Mesodermal cell (in vitro differentiated cells): ENCODE measurements at regions not wholly inside any gene's neighbourhood (a gene's known extent, or its start where the extent isn't known, plus 50 kb on each side); places are given as distances from the start of the nearest gene placed in this dataset.
"Not testable (repeated sequence)": the region's sequence is repeated elsewhere in the genome, so short reads cannot be mapped to it uniquely, and the experiment has no call there.

Experiments
- H3K27ac ChIP-seq: 2 replicates; pipeline ENCODE4 v1.7.0; 2013; ENCODE audit warnings: mild to moderate bottlenecking, low read depth, low read length, moderate library complexity; ENCODE audit not compliant: severe bottlenecking
- H3K36me3 ChIP-seq: 2 replicates; pipeline ENCODE4 v1.7.1; 2013; ENCODE audit warnings: mild to moderate bottlenecking, low read length, moderate library complexity; ENCODE audit not compliant: control insufficient read depth, insufficient read depth
- H3K4me1 ChIP-seq: one replicate; pipeline ENCODE4 v1.7.1; 2013; ENCODE audit warnings: mild to moderate bottlenecking, low read length; ENCODE audit not compliant: insufficient read depth, control insufficient read depth, poor library complexity, severe bottlenecking
- H3K4me3 ChIP-seq: 2 replicates; pipeline ENCODE4 v1.7.0; 2013; ENCODE audit warnings: low read length, control low read depth, mild to moderate bottlenecking; ENCODE audit not compliant: insufficient read depth, poor library complexity, severe bottlenecking; ENCODE audit errors: extremely low read depth
- H3K9me3 ChIP-seq: 2 replicates; pipeline ENCODE4 v1.7.1; 2013; ENCODE audit warnings: mild to moderate bottlenecking, low read length, moderate library complexity; ENCODE audit not compliant: control insufficient read depth
- WGBS, 2 experiments: methylation state at CpG; one replicate each; pipeline ENCODE4 v1.1.5; 2013; ENCODE audit warnings: missing lambda C conversion rate in 2 of 2; ENCODE audit not compliant: insufficient coverage in 2 of 2; 5-methylcytosine and 5-hydroxymethylcytosine counted together

GRCh38 chr9:94387338-94388010 is 59.0 kb upstream of the NUTM2F start:
- H3K36me3 ChIP-seq, H3K4me3 ChIP-seq, H3K4me1 ChIP-seq, H3K27ac ChIP-seq, H3K9me3 ChIP-seq: not testable (repeated sequence)
- WGBS, 2 experiments: no CpG with 5 or more reads among the region's 5 CpGs

DNA sequence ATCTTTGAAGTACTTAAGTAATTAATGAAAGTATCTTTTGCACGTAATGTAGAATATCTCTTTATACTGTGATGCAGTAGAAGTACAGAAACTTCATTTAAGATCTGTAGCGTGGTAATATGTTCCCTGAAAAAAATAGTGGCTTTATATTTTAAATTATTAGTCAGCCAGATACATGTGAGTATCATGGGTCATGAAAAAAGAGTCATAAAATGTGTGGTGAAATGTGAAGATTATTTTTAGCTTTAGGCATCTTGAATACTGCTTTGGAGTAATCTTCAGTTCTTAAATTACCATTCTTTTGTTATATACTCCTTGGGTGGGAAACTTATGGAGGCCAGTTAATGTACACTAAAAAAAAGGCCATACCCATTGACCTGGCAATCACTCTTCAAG is 59.6 kb upstream of the NUTM2F start:
- not testable (repeated sequence) for H3K27ac ChIP-seq, H3K4me3 ChIP-seq, H3K9me3 ChIP-seq, H3K36me3 ChIP-seq, H3K4me1 ChIP-seq
- WGBS, 2 experiments: 80% methylated on average over 1 of the region's 2 CpGs; no CpG with 5 or more reads in 1 of the 2 experiments

DNA sequence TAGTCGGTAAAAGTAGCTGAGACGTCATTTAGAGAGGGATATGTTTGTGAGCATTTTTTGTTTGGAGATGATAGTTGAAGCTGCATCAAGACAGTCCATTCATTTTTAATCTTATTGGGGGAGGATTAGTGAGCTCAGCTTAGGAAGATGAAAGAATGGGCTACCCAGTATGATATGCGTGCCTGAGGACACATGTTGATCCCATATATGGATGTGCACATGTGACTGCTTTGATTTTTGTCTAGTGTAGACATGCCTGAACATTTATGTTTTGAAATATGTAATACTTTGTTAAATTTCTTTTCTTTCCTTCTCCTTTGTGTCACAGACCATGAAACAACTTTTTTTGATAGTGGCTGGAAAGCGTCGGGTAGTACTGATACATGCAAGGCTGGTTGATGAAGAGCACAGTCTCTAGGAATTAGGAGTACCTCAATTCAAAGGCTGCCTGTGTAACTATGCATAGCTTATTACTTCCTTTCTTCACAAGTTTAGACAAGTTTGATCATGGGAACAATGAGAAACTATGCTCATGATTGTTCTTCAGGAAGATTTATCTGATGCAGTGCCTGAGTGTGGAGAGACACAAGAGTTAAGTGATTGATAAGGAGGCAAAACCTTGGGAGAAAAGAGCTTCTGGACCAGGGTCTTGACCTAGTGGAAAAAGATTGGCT is 62.1 kb upstream of the NUTM2F start:
- H3K36me3 ChIP-seq, H3K4me3 ChIP-seq: not testable (repeated sequence)

DNA sequence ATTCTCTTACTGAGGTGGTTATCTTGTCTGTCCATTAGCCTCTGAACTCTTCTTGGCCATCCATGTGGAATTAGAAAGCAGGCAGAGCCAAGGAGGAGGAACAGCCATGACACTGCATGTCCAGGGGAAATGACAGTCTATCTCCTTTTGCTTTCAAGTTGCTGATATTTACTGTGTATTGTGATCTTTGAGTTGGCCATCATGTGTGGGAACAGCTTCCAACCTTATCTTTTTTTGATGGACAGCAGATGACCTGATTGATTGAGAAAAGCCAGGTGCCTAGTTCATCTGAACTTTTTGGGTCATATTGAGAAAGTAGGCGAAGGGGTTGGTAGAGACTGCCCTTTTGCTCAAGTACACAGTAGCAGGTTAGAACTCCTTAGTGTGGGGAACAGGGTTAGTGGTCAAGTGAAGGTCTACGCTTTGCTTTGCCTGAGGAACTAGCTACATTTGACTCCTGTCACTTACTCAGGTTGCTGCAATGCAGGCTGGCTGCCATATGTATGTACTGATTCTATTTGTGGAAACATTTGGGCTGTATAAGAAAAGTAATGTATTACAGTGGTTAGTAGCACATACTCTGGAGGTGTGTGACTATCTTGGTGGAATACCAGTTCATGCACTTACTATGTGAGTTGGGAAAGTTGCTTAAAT is 64.7 kb upstream of the NUTM2F start:
- WGBS, 2 experiments: no CpG with 5 or more reads among the region's 2 CpGs
- H3K36me3 ChIP-seq, H3K9me3 ChIP-seq, H3K4me1 ChIP-seq, H3K4me3 ChIP-seq, H3K27ac ChIP-seq: not testable (repeated sequence)

More for the DNA sequence above, 62.1 kb upstream of the NUTM2F start:
- not testable (repeated sequence) for H3K27ac ChIP-seq, H3K4me1 ChIP-seq, H3K9me3 ChIP-seq
- no CpG with 5 or more reads among the region's 5 CpGs for WGBS, 2 experiments

DNA sequence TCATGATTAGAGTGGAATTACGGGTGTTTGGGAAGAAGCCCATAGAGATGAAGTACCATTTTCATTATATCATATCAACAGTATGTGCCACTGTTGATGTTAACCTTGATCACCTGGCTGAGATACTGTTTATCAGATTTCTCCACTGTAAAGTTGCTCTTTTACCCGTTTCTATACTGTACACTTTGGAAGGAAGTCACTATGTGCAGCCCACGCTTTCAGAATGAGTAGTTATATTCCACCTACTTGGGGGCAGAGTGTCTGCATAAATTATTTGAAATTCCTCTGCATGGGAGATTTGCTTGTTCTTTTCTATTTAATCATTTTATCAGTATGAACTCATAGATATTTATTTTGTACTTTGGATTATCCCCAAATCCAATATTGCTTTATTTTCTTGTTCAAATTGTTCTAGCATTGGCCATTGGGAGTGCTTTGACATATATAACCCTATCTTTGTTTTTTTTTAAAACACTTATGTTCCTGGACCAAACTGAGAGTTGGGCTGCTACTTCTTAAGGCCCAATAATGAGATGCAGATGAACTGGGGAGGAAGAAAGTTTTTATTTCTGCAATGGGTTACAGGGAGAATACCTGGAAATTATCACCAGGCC is 69.4 kb upstream of the NUTM2F start:
- H3K4me3 ChIP-seq, H3K4me1 ChIP-seq, H3K27ac ChIP-seq, H3K9me3 ChIP-seq, H3K36me3 ChIP-seq: not testable (repeated sequence)
- no CpG with 5 or more reads among the region's 3 CpGs for WGBS, 2 experiments

DNA sequence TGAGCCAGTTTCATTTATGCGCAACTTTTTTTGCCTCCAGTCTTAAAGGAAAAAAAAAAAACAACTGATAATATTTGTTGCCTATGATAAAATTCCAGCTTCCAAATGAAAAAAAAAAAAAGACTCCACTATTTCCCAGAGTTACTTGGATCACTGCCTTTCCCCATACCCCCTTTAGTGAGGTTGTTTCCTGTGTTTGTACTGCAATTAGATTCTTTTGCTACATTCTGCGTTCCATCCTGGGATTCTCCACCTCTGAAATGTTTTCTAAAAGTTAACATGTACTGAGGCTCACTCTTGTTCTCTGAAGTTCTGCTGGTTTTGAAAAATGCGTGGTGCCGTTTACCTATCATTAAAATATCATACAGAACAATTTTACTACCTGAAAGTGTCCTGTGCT is 72.0 kb upstream of the NUTM2F start:
- H3K9me3 ChIP-seq, H3K4me3 ChIP-seq, H3K4me1 ChIP-seq, H3K36me3 ChIP-seq, H3K27ac ChIP-seq: not testable (repeated sequence)
- WGBS, 2 experiments: 83 to 100% methylated on average over 1 to 2 of the region's 4 CpGs

- not testable (repeated sequence) for H3K36me3 ChIP-seq, H3K4me1 ChIP-seq, H3K9me3 ChIP-seq, H3K27ac ChIP-seq, H3K4me3 ChIP-seq
- 100% methylated on average over 1 of the region's 1 CpG; no CpG with 5 or more reads in 1 of the 2 experiments for WGBS, 2 experiments
These were observed 74.4 kb upstream of the NUTM2F start for GRCh38 chr9:94402795-94403194.

- H3K36me3 ChIP-seq, H3K4me1 ChIP-seq, H3K9me3 ChIP-seq, H3K4me3 ChIP-seq, H3K27ac ChIP-seq: not testable (repeated sequence)
- 90 to 100% methylated on average over 2 of the region's 3 CpGs for WGBS, 2 experiments
These were observed 75.1 kb upstream of the NUTM2F start for GRCh38 chr9:94403571-94403970.

- not testable (repeated sequence) for H3K4me1 ChIP-seq, H3K9me3 ChIP-seq, H3K4me3 ChIP-seq, H3K36me3 ChIP-seq, H3K27ac ChIP-seq
- 100% methylated on average over 1 of the region's 2 CpGs; no CpG with 5 or more reads in 1 of the 2 experiments for WGBS, 2 experiments
These were observed 85.2 kb upstream of the NUTM2F start for GRCh38 chr9:94413665-94414064.

GRCh38 chr9:94415111-94415510 is 86.7 kb upstream of the NUTM2F start:
- H3K4me3 ChIP-seq, H3K9me3 ChIP-seq, H3K4me1 ChIP-seq, H3K27ac ChIP-seq, H3K36me3 ChIP-seq: not testable (repeated sequence)
- 80% methylated on average over 1 of the region's 5 CpGs; no CpG with 5 or more reads in 1 of the 2 experiments for WGBS, 2 experiments

DNA sequence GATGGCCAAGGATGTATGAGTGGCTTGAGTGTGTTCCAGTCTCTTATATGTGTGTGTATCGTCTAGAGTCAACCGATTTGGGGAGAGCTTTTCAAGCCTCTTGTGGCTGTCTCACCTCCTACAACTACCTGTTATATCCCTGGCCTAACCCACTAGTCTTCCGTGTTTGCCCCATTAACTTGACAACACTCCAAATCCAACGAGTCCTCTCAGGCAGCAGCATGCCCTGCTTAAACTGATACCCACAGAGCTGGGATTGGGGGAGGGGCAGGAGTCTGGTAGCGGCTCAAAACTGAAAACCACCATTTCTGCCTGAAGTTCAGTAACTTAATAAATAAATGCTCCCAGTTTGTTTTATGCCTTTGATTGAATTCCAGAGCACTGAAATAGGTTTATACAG is 91.7 kb upstream of the NUTM2F start:
- H3K36me3 ChIP-seq, H3K9me3 ChIP-seq, H3K4me1 ChIP-seq, H3K4me3 ChIP-seq, H3K27ac ChIP-seq: not testable (repeated sequence)
- WGBS, 2 experiments: 60% methylated on average over 1 of the region's 5 CpGs; no CpG with 5 or more reads in 1 of the 2 experiments
